ENCODE measurements at regions not wholly inside any gene's neighbourhood (a gene's known extent, or its start where the extent isn't known, plus 50 kb on each side); places are given as distances from the start of the nearest gene placed in this dataset.

- no peak for TF ChIP-seq CTCF (IDR thresholded peaks at IDR 0.05)
- TF ChIP-seq POLR2A (IDR thresholded peaks at IDR 0.05) = no peak
Measured at GRCh38 chr18:51543658-51544155, 346.2 kb upstream of the MEX3C start.
